DMS53 treated with DMSO at 0.1 percent for 48 hours (cell line): ENCODE measurements at regions not wholly inside any gene's neighbourhood (a gene's known extent, or its start where the extent isn't known, plus 50 kb on each side); places are given as distances from the start of the nearest gene placed in this dataset.
"Not testable (repeated sequence)": the region's sequence is repeated elsewhere in the genome, so short reads cannot be mapped to it uniquely, and the experiment has no call there.

Experiments used
- DNase-seq: peaks from one replicate; lab custom pipeline; 2025; ENCODE audit not compliant: unreplicated experiment; lab: John Stamatoyannopoulos, UW

DNA sequence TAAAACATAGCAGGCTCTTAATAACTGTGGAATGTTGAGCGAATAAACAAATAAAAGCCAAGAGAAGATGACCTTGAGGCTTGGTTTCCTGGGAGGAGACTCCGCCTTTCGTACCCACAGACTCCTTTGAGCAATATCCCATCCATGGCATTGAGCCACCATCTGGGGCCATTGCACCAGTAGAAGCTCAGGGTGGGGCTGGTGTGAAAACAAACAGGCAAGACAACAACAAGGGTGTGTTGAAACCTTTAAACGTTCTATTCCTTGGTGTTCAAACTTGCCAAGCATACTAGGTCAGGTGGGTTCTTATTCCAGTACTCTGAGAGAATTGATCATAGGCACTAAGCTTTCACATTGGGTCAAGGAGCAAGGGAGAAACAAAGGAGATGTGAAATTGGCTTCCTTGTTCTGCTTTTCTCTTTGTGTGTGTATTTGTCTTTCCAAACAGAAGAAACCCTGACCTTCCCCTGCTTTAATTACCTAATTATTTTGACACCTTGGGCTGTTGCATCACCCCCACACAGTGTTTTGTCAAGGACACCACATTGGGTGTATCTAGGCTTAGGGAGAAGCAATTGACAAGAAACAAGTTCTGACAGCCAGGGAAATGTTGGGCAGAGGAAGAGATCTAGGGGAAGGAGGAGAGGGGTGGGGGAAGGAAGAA, 105.1 kb upstream of the BCL6 start:
- no peak for DNase-seq

DNA sequence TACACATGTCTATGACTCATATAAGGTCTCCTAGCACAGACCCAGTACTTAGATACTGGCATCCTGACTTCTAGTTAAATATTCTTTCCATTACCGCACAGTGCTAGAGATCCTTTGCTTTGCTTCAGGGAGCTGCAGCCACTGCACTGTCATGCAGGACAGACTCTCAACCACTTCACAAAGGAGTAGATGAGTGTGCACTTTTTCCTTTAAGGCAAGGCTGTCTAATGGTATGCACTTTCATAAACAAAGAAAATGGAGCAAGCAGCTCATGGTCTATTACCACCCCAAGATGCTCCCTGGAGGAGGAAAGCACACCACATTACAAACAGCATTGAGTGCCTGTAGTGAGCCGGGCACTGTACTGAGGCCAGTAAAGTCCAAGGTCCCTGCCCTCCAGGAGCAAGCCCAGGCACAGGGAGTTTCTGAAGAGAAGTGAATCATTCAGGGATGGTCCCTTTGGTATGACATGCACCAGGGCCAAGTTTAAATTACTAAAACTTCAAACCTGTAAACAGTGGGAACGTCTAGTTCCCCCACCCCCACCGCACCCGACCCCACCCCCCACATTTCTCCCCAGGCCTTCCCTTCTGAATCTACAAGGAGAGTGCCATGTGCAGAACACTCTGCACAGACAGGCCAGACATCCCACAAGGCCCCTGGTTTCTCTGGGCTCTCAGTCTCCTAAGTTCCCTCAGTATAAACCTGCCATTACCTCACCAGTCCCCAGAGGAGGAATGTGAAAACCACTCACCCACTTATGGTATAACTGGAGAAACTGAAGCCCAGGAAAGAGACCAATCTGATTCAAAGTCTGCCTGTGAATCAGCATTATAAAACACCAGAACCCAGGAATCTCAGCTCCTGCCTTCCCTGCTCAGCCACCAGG, 107.8 kb upstream of the BCL6 start:
- DNase-seq: no peak

DNA sequence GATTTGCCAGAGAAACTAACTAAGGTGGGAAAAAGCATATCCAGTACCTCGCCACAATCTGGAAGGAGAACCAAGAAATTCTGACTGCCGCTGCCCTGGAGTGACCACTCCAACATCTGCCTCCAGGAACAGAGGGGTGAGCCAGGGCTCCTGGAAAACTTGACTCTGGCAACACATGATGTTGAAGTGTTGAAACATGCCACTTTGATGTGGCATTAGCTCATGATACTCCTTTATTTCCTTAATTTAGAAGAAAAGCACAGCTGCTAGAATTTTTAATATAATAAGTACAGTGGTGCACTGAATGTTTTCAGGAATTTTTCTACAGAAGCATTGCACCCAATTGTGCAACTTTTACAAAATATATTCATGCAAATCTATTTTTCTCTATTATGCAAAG, 109.9 kb upstream of the BCL6 start:
- no peak for DNase-seq

DNA sequence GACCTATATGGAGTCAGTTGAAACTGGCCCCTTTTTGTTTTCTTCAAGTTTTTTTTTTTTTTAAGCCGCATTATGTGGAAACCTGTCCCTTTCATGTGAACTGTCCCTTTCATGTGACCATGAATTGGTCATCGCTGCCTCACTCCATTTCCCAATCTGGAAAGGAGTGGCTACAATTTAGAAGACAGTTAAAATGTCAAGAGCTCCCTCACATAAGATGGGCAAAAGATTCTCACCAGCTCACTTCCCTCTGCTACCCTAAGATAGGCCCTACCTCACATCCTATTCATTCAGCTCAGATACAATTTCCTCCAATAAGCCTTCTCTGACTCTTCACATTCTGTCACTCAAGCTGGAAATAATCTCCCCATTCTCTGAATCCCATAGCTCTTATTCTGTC, 111.3 kb upstream of the BCL6 start:
- DNase-seq: no peak

DNA sequence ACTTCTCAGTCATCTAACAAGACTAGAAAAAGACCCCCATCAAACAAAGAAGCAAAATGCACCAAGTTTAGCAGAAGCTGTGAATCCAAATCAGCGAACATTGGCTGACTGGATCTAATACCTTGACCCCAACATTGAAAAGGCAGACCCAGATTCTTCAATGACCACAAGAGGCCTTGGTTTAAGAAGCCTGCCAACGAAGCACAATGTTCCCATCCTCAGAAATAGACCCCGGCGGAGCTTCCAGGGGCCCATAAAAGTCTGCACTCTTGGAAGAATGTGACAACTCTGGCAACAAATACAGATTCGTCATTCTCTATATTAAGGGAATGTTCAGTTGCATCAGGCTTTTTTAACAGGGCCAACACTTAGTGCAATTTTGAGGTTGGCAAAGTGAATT, 112.8 kb upstream of the BCL6 start:
- no peak for DNase-seq

DNA sequence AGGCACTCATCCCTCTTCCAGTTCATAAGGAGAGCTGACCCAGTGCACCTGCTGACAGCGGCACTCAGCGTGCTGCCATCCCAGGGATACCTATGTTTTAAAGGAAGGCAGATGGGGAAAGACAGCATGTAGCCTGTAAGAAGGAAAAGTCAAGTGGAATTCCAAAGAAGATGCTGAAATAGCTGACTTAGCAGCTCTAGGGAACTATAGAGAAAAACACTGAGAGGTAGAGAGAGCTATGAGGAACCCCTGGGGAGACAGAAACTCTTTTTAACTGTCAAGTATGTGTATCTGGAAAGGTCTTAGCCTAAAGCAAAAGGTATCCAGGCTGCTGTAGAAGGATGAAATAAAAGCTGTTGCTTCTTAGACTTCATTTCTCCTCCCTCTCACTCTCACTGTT, 113.4 kb upstream of the BCL6 start:
- no peak for DNase-seq

DNA sequence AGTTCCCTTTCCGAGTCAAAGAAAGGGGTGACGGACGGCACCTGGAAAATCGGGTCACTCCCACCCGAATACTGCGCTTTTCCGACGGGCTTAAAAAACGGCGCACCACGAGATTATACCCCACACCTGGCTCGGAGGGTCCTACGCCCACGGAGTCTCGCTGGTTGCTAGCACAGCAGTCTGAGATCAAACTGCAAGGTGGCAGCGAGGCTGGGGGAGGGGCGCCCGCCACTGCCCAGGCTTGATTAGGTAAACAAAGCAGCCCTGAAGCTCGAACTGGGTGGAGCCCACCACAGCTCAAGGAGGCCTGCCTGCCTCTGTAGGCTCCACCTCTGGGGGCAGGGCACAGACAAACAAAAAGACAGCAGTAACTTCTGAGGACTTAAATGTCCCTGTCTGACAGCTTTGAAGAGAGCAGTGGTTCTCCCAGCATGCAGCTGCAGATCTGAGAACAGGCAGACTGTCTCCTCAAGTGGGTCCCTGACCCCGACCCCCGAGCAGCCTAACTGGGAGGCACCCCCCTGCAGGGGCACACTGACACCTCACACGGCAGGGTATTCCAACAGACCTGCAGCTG, 117.5 kb upstream of the BCL6 start:
- not testable (repeated sequence) for DNase-seq

DNA sequence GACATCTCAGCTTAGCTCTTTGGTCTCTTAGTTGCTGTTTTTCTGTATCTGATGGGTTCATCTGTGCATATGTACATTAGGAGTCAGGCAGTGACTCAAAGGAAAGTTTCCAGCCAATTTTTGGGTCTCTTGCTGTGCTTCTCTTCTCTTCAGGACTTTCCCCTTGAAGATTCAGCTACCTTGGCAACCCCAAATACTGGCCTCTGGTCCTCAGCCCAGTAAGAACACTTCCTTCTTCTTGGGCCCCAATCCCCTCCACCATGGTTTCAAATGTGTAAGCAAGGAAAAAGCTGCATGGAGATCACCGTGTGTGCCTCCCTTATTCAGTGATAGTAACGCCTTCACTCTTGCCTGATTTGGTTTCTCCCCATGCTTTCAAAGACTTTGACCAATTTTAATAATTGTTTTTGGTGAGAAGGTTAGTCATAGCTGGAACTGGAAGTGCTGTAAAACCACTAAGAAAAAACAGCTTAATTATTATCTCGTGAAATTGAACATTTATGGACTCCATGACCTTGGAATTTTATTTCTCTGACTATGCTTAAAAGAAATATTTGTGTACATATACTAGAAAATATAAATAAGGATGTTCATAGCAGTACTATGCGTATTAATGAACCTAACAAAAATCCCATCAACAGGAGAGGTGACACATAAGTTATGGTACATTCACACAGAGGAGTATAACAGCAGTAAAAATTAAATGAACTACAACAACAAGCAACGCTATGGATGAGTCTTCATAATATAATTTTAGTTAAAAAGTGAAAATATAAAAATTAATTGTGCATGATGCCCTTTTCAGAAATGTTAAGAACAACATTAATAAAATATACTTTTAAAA, 125.3 kb upstream of the BCL6 start:
- no peak for DNase-seq

DNA sequence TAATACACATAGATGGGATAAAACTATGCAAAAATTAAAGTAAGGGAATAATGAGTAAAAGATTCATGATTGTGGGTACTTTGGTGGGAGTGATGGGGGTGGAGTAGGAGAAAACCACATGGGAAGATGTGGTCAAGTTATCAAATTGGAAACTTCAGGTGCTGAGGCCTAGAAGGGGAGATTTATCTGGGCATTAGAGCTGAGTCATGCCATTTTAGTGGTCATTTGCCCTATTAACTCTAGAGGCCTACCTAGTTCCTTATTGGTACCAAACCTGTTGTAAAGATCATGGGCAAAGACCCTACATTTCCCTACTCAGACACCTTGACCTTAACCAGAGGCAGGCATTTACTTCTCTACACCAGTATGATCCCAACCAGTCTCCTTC, 125.9 kb upstream of the BCL6 start:
- DNase-seq: no peak

DNA sequence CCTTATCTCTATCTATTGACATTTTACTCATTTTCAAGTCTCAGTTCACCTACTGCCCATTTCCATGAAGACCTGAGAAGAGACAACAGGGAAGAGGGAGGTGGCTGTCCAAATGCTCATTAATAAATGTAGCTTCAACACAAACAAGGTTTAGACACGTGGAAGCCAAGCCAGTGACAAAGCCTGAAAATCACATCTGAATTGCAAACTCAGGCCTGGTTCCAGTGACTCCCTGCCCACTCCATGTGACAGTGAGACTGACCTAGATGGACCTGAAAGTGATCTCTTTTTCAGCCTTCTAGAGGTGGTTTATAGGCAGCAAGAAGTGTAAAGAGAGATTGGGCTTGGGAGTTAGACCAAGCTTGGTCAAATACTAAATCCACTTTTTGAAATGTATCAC, 126.6 kb upstream of the BCL6 start:
- no peak for DNase-seq

DNA sequence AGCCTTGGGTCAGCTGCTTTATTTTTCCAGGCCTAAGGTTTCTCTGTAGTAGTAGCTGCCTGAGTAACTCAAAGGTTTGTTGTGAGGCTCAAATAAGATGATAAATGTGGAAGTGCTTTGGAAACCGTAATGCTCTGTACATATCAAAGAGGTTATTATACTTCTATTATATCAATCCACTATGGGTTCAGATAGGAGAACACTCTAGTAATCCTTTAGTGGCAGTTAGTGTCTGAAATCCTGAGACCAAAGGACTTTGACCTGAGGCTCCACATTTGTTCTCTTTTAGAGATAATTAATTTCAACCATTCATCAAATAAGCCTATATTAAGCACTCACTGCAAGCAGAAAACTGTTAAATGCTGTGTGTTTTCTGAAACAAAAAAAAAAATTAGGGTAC, 128.6 kb upstream of the BCL6 start:
- DNase-seq: no peak

DNA sequence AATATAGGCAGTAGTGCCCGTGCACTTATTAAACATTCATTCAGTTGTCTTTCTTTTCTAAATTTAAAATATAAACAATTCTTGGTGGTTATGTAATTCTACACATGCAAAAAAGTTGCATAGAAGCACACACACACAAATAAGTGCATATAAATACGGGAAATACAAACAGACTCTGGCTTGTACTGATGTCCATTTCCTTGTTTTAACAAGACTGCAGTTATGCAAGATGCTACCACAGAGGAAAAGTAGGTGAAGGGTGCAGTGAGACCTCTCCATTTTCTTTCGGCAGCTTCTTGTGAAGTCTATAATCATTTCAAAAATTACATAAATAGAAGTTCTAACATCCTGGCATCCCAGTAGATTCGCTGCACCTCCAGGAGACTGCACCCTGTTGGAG, 130.6 kb upstream of the BCL6 start:
- DNase-seq: no peak

DNA sequence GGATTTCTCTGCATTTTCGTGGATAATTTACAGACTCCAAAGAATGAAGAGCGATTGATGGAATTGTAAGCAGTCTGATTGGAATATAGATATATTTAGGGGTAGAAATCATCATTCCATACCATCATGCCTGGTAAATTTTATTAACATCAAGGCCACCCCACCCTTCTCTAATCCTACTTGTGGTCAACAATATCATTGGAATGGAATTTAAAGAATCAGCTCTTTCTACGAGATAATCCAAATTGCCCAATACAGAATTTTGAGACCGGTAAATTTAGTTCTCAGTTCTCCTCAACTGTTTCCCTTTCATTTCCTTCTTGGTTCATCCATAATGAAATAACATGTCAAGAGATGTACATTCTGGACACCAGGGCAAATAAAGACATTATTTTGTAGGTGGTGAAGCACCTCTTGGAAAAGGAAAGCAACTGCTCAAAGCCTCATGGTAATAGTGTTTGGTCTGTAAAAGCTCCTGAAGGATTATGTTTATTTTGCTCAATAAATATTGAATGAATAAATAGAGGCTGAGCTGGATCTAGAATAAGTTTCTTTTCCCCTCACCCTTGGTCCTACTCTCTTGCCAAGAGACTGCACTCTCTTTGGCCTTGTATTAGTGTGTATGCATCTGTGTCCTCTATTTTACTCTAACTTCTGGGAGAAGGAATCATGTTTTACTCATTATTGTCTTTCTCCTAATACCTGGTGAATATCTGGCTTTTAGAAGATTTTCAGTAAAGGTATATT, 133.7 kb upstream of the BCL6 start:
- no peak for DNase-seq

DNA sequence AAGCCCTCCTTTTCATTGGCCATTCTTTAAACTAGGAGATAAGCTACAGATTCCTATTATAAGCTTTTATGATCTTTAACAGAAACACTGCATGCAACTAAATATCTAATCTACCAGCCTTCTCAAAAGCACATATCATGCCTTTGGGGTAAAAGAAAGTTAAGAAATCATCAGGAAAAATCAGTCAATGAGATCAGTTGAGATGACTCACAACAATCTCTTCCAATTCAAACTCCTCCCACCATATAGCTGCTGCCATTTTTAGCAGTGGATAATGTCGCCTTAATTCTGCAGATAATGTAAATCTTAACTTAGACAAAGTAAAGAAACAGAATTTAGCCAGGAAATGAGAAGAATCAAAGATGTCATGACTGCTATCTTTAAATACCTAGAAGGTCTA, 135.2 kb upstream of the BCL6 start:
- DNase-seq: no peak

DNA sequence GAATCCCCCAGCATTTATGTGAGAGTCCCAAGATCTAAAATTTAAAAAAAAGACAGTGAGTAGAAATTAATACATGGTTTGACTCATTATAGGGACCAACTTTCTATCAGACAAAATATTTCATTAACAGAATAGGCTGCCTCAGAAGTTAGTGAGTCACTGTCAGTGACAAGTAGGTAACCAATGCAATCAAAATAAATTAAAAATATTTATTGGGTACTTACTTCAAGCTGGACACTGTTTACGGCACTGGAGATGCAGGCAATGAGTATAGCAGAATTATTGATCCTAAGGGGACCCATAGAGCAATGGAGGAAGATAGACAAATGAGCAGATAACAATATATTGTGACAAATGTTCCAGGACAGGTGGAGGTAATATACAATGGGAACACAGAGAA, 135.6 kb upstream of the BCL6 start:
- no peak for DNase-seq

DNA sequence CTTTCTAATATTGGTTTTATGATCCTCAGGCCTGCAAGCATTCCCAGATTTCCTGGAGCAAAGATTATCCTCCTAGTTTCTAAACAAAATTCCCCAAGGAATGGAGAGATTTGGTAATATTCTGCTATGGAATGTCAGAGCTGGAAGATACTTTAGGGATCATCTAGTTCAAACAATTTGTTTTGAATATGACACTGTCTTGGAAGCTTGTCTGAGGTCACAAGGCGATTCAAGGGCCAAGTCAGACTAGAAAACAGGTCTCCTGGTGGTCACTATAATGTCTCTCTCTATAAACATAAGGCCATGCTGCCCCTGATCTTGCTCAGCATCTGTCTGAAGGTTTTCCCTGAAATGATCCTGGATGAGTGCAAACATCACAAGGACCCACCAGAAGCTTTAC, 143.4 kb upstream of the BCL6 start:
- DNase-seq: no peak

DNA sequence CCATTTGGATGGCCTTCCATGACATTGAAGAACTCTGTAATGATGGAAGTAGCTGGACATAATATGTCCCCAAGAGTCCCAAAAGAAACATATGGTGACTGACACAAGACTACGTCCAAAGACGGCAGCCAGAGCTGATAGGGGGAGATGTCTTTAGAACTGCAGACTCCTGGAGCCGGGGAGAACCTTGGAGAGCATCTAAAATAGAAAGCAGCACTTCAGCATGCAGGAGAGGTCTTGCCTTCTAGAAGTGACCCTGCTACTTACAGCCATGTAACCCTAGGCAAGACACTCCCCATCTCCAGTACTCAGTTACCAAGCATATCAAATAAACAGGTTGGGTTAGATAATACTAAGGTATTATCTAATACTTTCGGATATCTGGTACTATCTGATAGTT, 143.8 kb upstream of the BCL6 start:
- no peak for DNase-seq

DNA sequence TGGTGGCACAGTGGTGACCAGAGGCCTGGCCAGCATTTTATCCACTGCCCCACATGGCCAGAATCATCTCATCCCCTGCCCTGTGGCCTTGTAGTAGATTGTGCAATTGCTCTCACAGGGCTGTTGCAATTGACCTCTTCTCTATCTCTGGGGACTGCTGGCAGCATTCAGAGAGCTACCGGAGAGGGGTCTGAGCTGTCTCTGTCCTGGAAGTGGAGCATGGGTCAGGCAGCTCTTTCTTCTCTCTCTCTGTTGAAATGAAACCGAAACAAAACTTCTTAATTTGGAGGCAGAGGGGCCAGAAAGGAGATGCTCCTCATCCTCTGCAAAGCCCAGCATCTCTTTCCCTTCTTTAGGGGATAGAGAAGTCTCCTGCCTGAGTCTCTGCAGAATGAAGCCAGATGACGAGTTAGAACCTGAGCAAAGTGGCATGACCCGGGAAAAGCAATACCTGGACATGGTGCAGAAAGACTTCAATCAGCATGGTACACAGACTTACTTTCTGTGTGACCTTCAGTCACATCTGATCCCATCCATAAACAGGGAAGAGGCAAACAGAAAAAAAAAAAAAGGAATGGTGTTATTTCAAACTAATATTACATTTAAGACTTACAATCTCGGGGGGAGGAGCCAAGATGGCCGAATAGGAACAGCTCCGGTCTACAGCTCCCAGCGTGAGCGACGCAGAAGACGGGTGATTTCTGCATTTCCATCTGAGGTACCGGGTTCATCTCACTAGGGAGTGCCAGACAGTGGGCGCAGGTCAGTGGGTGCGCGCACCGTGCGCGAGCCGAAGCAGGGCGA, 144.5 kb upstream of the BCL6 start:
- DNase-seq: peak; percentile 16

DNA sequence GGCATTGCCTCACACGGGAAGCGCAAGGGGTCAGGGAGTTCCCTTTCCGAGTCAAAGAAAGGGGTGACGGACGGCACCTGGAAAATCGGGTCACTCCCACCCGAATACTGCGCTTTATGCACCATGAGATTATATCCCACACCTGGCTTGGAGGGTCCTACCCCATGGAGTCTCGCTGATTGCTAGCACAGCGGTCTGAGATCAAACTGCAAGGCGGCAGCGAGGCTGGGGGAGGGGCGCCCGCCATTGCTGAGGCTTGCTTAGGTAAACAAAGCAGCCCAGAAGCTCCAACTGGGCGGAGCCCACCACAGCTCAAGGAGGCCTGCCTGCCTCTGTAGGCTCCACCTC, 145.1 kb upstream of the BCL6 start:
- DNase-seq: peak; percentile 23

DNA sequence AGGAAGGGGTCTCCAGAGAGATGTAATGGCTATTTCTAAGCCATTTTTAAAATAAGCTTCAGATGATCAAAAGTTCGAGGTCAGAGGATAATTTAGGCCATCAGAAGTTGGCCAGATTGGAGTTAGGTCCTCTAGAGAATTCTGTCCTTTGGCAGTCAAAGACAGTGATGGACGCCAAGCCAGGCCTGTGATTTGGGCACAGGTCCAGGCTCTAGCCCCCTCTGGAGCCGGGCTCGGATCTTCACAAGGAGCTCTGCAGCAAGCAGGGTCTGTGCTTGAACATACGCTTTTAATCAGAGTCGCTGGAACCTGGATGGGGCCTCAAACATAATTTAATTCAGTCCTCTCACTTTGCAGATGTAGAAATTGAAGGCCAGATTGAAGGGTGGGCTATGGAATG, 151.4 kb upstream of the BCL6 start:
- DNase-seq: no peak
